Effector memory CD8-positive, alpha-beta T cell (primary cell): ENCODE measurements at regions not wholly inside any gene's neighbourhood (a gene's known extent, or its start where the extent isn't known, plus 50 kb on each side); places are given as distances from the start of the nearest gene placed in this dataset.

Experiments
- ATAC-seq: fragments of 150-1000 bp; cut with Tn5 transposase; replicated peaks from 2 replicates; pipeline ENCODE4 v1.10.0; 2021; ENCODE audit warnings: mild to moderate bottlenecking, moderate library complexity
- DNase-seq, 3 experiments: peaks; one replicate each; pipeline ENCODE4 v3.0.0; 2021
- H3K27ac Mint-ChIP-seq, 2 donors: one replicate each; pipeline ENCODE4 v1.8.0; 2022; ENCODE audit warnings: mild to moderate bottlenecking in 2 of 2, mixed read lengths in 2 of 2, moderate library complexity in 2 of 2
- H3K27me3 Mint-ChIP-seq, 2 donors: one replicate each; pipeline ENCODE4 v1.8.0; 2022; ENCODE audit warnings: mixed read lengths in 2 of 2
- H3K36me3 Mint-ChIP-seq: one replicate; pipeline ENCODE4 v1.8.0; 2022; ENCODE audit warnings: mild to moderate bottlenecking, moderate library complexity, mixed read lengths; ENCODE audit not compliant: insufficient read depth
- H3K4me1 Mint-ChIP-seq, 2 donors: one replicate each; pipeline ENCODE4 v1.8.0; 2022; ENCODE audit warnings: low read depth in 2 of 2, mixed read lengths in 2 of 2
- H3K4me3 Mint-ChIP-seq, 2 donors: one replicate each; pipeline ENCODE4 v1.8.0; 2022; ENCODE audit warnings: mild to moderate bottlenecking in 2 of 2, mixed read lengths in 2 of 2, moderate library complexity in 2 of 2
- H3K9me3 Mint-ChIP-seq, 2 donors: one replicate each; pipeline ENCODE4 v1.8.0; 2022; ENCODE audit warnings: mixed read lengths in 2 of 2

DNA sequence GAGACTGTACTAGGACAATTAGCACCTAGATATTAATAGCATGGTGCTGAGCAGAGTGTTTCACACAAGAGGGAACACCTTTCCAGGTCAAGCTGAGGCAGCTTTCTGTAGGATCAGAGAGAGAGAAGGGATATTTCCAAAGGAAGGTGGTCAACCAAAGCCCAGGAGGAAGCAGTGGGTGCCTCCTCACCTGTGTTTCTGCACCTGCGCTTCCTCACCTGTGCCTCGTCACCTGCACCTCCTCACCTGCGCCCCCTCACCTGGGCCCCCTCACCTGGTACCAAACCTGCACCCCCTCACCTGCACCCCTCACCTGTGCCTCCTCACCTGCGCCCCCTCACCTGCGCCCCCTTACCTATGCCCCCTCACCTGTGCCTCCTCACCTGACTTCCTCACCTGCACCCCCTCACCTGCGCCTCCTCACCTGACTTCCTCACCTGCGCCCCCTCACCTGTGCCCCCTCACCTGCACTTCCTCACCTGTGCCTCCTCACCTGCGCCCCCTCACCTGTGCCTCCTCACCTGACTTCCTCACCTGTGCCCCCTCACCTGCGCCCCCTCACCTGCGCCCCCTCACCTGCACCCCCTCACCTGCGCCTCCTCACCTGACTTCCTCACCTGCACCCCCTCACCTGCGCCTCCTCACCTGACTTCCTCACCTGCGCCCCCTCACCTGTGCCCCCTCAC lies 67.9 kb downstream of the TTLL2 start:
- H3K36me3 Mint-ChIP-seq: no peaks in the 10 kb centered on the region
- no peaks in the 10 kb centered on the region for H3K9me3 Mint-ChIP-seq
- DNase-seq: no peak
- no peaks in the 10 kb centered on the region for H3K4me1 Mint-ChIP-seq
- no peak overlapping the region for H3K27ac Mint-ChIP-seq
- no peak overlapping the region for H3K4me3 Mint-ChIP-seq
- peaks cover 0 to 17% of the 10 kb centered on the region in 2 donors for H3K27me3 Mint-ChIP-seq
- no peak for ATAC-seq

DNA sequence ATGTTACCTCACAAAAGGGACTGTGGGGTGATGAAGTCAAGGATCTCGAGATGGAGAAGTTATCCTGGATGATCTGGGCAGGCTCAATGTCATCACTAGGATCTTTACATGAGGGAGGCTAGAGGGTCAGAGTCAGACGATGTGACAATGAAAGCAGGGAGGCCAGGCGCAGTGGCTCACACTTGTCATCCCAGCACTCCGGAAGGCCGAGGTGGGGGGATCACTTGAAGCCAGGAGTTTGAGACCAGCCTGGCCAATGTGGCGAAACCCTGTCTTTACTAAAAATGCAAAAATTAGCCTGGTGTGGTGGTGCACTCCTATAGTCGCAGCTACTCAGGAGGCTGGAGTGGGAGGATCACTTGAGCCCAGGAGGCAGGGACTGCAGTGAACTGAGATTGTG lies 68.8 kb downstream of the TTLL2 start:
- Mint-ChIP-seq H3K36me3 (no peaks in the 10 kb centered on the region), H3K4me1 (no peaks in the 10 kb centered on the region), H3K4me3 (no peak overlapping the region), H3K9me3 (no peaks in the 10 kb centered on the region), H3K27ac (no peak overlapping the region), H3K27me3 (peaks cover 4 to 23% of the 10 kb centered on the region in 2 donors)
- no peak for DNase-seq
- no peak for ATAC-seq

DNA sequence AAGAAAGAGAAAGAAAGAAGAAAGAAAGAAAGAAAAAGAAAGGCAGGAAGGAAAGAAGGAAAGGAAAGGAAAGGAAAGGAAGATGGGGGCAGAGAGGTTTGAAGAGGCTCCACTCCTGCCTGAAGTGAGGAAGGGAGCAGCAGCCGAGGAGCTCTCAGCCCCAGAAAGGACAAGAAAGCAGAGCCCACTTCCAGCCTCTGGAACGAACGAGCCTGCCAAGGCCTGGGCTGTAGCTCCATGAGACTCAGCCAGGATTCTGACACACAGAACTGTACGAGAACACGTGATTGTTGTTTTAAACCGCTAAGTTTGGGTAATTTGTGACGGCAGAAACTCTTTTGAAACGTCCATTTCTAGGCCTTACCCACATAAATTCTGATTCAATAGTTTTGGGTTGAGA lies 69.5 kb downstream of the TTLL2 start:
- Mint-ChIP-seq H3K27ac (no peak overlapping the region), H3K36me3 (no peaks in the 10 kb centered on the region), H3K4me1 (no peaks in the 10 kb centered on the region), H3K4me3 (no peak overlapping the region), H3K27me3 (peaks cover 7 to 29% of the 10 kb centered on the region in 2 donors), H3K9me3 (no peaks in the 10 kb centered on the region)
- ATAC-seq (no peak), DNase-seq (no peak)

DNA sequence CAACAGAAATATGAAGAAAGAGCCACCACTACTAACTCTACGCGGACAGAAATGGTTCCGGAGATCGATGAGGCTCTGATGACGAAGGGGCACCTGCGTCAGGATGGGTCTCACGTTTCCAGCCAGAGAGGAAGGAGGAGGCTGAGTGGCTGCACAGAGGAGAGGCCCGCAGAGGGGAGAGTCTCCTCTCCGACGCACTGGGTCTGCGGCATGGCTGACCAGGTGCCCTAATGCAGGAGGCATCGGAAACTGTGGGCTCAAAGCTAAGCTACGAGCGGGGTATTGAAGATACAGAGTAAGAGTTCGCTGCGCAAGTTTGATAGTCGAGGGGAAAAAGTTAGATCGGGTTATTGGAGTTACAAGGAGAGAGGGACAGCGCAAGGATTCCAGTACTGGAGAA lies 69.9 kb downstream of the TTLL2 start:
- H3K4me3 Mint-ChIP-seq: no peak overlapping the region
- H3K27ac Mint-ChIP-seq: no peak overlapping the region
- no peaks in the 10 kb centered on the region for H3K36me3 Mint-ChIP-seq
- peaks cover 12 to 34% of the 10 kb centered on the region in 2 donors for H3K27me3 Mint-ChIP-seq
- H3K4me1 Mint-ChIP-seq: no peaks in the 10 kb centered on the region
- ATAC-seq (no peak), DNase-seq (no peak)
- no peaks in the 10 kb centered on the region for H3K9me3 Mint-ChIP-seq

DNA sequence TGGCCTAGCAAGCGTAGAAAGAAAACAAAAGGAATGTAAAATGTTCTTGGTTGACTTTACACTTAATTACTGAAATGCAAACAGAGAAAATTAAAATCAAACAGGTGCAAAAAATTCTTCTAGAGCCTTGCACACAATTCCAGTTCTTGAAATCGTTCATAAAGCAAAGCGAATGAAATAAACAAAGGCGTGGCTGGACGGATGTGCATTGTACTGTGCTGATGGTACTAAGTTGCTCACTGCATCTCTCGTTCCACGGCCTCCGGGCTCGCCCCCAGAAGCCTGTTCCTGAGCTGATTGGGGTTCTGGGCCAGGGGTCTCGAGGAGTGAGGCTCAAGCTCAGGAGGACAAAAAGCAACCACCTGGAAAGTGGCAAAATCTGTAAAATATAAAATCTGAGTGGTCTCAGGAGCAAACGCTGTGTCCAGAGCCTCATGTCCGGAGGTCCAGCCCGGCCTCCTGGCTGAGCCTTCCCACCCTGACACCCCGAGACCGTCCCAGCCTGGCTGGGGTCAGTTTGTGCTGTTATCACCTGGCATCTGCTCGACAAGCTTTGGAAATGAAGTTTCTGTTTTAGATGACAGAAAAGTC lies 71.3 kb downstream of the TTLL2 start:
- H3K4me3 Mint-ChIP-seq: no peak overlapping the region

DNA sequence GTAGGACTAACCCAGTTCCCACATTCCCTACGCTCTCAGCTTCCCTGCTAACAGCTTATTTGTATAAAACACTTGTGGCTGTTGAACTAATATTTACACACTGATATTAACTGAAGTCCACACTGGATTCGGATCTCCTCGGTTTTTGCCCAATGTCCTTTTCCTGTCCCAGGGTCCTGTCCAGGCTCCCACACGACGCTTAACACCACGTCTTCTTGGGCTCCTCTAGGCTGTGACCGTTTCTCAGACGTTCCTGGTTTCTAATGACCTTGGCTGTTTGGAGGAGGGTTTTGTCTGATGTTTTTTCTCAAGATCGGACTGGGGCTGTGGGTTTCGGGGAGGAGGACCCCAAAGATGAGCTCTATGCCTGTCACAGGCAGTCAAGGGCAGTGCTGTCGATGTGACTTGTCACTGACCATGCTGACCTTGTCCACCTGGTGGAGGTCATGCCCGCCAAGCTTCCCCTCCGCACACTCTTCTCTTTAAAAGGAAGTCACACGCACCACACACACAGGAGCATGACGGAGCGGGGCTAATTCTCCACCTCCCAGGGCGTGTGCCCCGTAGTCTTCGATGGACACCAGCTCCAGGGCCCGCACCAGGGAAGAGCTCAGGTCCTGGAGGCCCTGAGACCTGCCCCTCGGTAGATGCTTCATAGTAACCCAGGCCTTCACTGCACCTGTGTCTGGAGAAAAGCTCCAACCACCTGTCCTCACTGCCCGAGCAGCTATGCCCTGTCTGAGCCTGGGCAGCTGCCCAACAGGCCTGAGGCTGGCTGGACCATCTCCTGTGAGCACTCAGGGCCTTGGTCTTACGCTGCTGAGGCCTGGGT lies 72.0 kb downstream of the TTLL2 start:
- H3K9me3 Mint-ChIP-seq: no peaks in the 10 kb centered on the region
- no peak for DNase-seq

More for the DNA sequence above, 71.3 kb downstream of the TTLL2 start:
- Mint-ChIP-seq H3K4me1 (no peaks in the 10 kb centered on the region), H3K9me3 (no peaks in the 10 kb centered on the region), H3K27ac (no peak overlapping the region), H3K36me3 (no peaks in the 10 kb centered on the region), H3K27me3 (peaks cover 22 to 47% of the 10 kb centered on the region in 2 donors)
- DNase-seq (no peak), ATAC-seq (no peak)

DNA sequence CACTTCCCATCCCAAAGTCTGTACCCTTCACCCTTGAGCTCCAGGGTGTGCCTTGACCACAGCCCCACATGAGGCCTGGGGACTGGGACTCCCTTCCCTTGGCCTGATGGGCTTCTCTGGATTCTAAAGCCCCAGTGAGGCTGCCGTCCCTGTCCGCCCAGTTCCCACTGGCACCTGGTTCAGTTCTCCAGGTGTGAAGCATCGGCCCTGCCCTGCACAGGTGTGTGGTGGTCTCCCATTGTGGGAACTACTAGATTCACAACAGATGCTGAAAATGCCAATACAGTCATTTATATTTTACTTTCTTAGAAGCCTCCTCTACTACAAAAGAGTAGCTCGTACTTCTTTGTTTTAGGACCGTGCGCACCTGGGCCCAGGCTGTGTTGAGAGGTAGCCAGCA lies 72.8 kb downstream of the TTLL2 start:
- DNase-seq (no peak), ATAC-seq (no peak)
- Mint-ChIP-seq H3K4me1 (no peaks in the 10 kb centered on the region), H3K4me3 (no peak overlapping the region), H3K36me3 (no peaks in the 10 kb centered on the region), H3K27ac (no peak overlapping the region), H3K9me3 (no peaks in the 10 kb centered on the region), H3K27me3 (peaks cover 30 to 61% of the 10 kb centered on the region in 2 donors)

More for the DNA sequence above, 72.0 kb downstream of the TTLL2 start:
- Mint-ChIP-seq H3K4me3 (no peak overlapping the region), H3K36me3 (no peaks in the 10 kb centered on the region), H3K27me3 (peaks cover 25 to 54% of the 10 kb centered on the region in 2 donors), H3K4me1 (no peaks in the 10 kb centered on the region), H3K27ac (no peak overlapping the region)
- ATAC-seq: no peak

DNA sequence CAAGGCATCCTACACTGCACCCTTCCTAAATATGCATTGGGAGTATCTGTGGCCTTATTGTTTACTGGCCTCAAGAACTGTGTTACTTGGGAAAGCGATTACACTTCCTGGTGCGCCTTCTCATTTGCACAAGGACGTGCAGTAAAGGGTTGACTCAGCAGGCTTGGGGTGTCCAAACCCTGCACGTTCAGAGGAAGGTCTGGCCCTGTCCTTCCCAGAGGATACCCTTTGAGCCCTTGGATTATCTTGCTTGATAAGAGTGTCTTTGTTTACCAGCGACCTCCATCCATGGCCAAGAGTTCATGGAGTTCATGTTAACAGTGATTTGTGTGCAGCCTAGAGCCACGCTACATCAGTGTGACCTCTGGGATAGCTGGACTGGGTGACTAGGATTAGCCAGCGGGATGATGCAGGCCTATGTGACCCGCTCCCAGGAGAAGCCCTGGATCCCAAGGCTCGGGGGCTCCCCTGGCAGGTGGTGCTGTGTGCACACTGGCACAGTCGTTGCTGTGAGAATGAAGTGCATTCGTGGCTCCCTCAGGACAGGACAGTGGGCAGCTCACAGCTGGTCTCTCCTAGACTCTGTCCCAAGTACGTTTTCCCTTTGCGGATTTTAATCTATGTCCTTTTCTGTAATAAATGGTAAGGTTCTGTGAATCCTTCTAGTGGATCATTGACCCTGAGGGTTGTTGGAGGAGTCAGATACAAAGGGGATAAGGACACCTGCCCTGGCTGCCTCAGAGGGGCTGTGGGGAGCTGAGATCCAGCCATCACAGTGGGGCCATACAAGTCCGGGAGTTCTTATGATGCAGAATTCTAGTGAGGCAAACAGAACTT lies 73.5 kb downstream of the TTLL2 start:
- no peaks in the 10 kb centered on the region for H3K4me1 Mint-ChIP-seq
- no peaks in the 10 kb centered on the region for H3K9me3 Mint-ChIP-seq
- ATAC-seq (no peak), DNase-seq (no peak)
- no peaks in the 10 kb centered on the region for H3K36me3 Mint-ChIP-seq
- H3K27ac Mint-ChIP-seq: no peak overlapping the region
- no peak overlapping the region for H3K4me3 Mint-ChIP-seq
- peaks cover 32 to 61% of the 10 kb centered on the region in 2 donors for H3K27me3 Mint-ChIP-seq

DNA sequence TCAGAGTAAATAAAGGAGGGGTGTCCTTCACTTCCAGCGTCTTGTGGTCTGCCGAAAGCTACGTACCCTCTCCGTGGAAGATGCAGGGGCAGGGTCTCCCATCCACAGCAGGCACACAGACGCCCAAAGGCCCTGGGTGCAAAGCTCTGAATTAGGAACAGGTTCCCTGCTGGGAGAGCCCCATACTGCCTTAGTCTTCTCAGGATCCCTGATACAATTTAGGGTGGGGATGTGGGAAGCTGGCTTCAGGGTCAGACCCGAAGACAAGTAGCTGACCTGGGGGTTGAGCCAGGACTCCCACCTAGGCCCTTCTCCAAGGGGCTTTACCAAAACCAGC lies 74.1 kb downstream of the TTLL2 start:
- DNase-seq: no peak
- H3K36me3 Mint-ChIP-seq: no peaks in the 10 kb centered on the region
- ATAC-seq: no peak
- H3K9me3 Mint-ChIP-seq: no peaks in the 10 kb centered on the region
- H3K4me3 Mint-ChIP-seq: no peak overlapping the region
- H3K27ac Mint-ChIP-seq: no peak overlapping the region
- H3K4me1 Mint-ChIP-seq: no peaks in the 10 kb centered on the region
- H3K27me3 Mint-ChIP-seq: peaks cover 36 to 66% of the 10 kb centered on the region in 2 donors

DNA sequence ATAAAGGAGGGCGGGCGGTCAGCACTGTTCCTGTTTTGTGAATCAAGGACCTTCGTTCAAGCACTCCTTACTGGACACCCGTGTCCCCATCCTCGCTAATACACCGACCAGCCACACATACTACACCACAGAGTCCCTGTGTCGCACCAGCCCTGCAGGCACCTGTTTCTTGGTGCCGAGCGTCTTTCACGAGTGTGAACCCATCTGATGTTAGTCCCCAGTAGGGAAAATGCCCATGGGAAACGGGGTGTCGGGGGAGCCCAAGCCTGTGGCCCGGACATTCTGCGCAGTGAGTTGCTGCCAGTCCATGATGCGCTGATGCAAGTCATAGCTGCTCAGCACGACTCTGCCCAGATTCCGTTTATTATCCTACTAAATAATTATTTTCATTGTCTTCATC lies 74.7 kb downstream of the TTLL2 start:
- Mint-ChIP-seq H3K9me3 (no peaks in the 10 kb centered on the region), H3K36me3 (no peaks in the 10 kb centered on the region), H3K27ac (no peak overlapping the region), H3K27me3 (peaks cover 36 to 65% of the 10 kb centered on the region in 2 donors), H3K4me3 (no peak overlapping the region), H3K4me1 (no peaks in the 10 kb centered on the region)
- DNase-seq (no peak), ATAC-seq (no peak)

DNA sequence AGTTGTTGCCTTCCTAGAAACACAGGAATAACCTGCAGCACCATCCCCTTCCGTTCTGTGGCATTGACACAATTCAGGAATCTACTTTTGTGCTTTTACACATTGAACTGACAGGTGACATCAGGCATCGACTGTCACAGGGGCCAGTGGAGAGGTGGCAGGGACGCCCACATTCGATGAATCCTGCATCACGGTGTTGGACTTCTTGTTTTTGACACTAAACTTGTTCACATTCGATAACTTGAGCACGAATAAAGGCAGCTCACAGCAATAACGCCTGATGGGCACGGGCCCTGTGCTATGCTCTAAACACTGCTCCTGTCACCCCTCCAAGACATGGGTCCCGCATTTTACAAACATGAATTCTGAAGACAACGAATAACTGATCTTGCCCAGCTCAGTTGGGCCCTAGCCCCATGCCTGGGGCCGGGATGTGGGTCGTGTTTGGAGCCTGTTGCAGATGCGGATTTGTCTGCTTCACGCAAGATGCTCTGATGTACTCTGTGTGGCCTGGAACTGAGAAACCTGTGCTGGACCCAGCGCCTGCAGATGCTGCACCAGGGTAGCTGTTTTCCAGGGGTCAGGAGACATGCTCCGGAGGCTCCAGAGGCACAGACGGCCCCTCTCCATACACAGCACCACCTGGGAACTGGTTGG lies 75.7 kb downstream of the TTLL2 start:
- Mint-ChIP-seq H3K4me1 (no peaks in the 10 kb centered on the region), H3K27me3 (peaks cover 44 to 68% of the 10 kb centered on the region in 2 donors), H3K4me3 (no peak overlapping the region), H3K27ac (no peak overlapping the region), H3K36me3 (no peaks in the 10 kb centered on the region), H3K9me3 (no peaks in the 10 kb centered on the region)
- DNase-seq (no peak), ATAC-seq (no peak)

DNA sequence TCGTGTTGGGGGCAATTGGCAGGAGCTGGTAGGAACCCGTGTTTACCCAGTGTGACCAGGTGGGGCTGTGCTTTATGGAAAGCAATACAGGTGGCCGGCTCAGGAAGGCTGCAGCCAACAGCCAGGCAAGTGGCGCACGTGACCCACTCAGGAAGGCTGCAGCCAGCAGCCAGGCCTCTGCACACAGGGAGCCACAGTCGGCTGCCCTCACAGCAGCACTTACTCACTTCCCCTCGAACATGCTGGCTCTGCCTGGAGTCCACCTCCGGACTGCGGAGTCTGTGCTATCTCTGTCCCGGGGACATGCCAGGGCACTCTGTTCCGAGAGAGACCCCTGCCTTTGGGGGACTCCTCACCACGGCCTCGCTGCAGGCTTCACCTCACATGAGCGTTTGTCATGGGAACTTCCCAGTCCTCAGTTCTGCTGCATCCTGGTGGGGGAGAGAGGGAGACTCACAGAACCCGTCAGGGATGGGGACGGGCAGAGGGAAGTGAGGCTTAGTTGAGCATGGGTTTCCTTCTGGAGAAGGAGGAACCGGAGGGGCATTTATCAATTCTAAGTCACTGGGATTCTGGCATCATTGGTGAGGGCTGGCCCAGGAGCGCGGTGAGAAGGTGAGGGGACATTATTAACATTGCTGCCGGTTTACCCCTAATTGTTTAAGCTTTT lies 76.8 kb downstream of the TTLL2 start:
- Mint-ChIP-seq H3K27me3 (peaks cover 48 to 74% of the 10 kb centered on the region in 2 donors), H3K4me3 (no peak overlapping the region), H3K4me1 (no peaks in the 10 kb centered on the region), H3K9me3 (no peaks in the 10 kb centered on the region), H3K27ac (no peak overlapping the region), H3K36me3 (no peaks in the 10 kb centered on the region)
- DNase-seq (no peak), ATAC-seq (no peak)
